ENCODE measurements at regions not wholly inside any gene's neighbourhood (a gene's known extent, or its start where the extent isn't known, plus 50 kb on each side); places are given as distances from the start of the nearest gene placed in this dataset.

GRCh38 chr4:144360146-144360793 lies 219.8 kb upstream of the GYPA start:
- no TSS peak for BruUV-seq (replicated peaks)
- CTCF ChIA-PET: no interaction called here
- intact Hi-C loops (cut with micrococcal nuclease; ENCODE audit: unreplicated experiment) (no loop called here), in situ Hi-C loops (cut with HindIII; ENCODE audit: low pct_unique_long_range_greater_than_20kb, low sequenced_read_pairs) (no loop called here)
- no peak for ATAC-seq
- no peaks in the 10 kb centered on the region for H3K9me3 ChIP-seq (ENCODE audit: control insufficient read depth, insufficient read depth, low read depth, low read length)
- POLR2A ChIA-PET: no interaction called here
- H3K27ac ChIP-seq (ENCODE audit: low read length): no peak overlapping the region
- H3K27me3 ChIP-seq (ENCODE audit: control insufficient read depth, insufficient read depth, low read length): no peaks in the 10 kb centered on the region
- no peak overlapping the region for H3K4me3 ChIP-seq (ENCODE audit: low read depth in 2 of 2, low read length in 2 of 2)
- TF ChIP-seq, protein P1, sequence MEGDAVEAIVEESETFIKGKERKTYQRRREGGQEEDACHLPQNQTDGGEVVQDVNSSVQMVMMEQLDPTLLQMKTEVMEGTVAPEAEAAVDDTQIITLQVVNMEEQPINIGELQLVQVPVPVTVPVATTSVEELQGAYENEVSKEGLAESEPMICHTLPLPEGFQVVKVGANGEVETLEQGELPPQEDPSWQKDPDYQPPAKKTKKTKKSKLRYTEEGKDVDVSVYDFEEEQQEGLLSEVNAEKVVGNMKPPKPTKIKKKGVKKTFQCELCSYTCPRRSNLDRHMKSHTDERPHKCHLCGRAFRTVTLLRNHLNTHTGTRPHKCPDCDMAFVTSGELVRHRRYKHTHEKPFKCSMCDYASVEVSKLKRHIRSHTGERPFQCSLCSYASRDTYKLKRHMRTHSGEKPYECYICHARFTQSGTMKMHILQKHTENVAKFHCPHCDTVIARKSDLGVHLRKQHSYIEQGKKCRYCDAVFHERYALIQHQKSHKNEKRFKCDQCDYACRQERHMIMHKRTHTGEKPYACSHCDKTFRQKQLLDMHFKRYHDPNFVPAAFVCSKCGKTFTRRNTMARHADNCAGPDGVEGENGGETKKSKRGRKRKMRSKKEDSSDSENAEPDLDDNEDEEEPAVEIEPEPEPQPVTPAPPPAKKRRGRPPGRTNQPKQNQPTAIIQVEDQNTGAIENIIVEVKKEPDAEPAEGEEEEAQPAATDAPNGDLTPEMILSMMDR (IDR thresholded peaks at IDR 0.05): no peak
- no peak for TF ChIP-seq SIN3A (IDR thresholded peaks at IDR 0.05; ENCODE audit: borderline replicate concordance, insufficient read depth, low read depth, low read length)
- no peak for TF ChIP-seq TCF7L2 (IDR thresholded peaks at IDR 0.05; ENCODE audit: low read depth, low read length)
- TF ChIP-seq, protein P2, sequence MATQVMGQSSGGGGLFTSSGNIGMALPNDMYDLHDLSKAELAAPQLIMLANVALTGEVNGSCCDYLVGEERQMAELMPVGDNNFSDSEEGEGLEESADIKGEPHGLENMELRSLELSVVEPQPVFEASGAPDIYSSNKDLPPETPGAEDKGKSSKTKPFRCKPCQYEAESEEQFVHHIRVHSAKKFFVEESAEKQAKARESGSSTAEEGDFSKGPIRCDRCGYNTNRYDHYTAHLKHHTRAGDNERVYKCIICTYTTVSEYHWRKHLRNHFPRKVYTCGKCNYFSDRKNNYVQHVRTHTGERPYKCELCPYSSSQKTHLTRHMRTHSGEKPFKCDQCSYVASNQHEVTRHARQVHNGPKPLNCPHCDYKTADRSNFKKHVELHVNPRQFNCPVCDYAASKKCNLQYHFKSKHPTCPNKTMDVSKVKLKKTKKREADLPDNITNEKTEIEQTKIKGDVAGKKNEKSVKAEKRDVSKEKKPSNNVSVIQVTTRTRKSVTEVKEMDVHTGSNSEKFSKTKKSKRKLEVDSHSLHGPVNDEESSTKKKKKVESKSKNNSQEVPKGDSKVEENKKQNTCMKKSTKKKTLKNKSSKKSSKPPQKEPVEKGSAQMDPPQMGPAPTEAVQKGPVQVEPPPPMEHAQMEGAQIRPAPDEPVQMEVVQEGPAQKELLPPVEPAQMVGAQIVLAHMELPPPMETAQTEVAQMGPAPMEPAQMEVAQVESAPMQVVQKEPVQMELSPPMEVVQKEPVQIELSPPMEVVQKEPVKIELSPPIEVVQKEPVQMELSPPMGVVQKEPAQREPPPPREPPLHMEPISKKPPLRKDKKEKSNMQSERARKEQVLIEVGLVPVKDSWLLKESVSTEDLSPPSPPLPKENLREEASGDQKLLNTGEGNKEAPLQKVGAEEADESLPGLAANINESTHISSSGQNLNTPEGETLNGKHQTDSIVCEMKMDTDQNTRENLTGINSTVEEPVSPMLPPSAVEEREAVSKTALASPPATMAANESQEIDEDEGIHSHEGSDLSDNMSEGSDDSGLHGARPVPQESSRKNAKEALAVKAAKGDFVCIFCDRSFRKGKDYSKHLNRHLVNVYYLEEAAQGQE (IDR thresholded peaks at IDR 0.05; ENCODE audit: insufficient read depth in 1 of 2, low read depth in 2 of 2, low read length in 1 of 2): no peak
- no peak for TF ChIP-seq POLR2AphosphoS5 (IDR thresholded peaks at IDR 0.05; ENCODE audit: low read depth, low read length)
- no peaks in the 10 kb centered on the region for H3K36me3 ChIP-seq (ENCODE audit: control insufficient read depth, insufficient read depth, low read length)
- H3K4me1 ChIP-seq (ENCODE audit: control insufficient read depth, insufficient read depth, low read length): no peaks in the 10 kb centered on the region
- no peak for DNase-seq (ENCODE audit: low read depth, low spot score)

GRCh38 chr4:144362366-144362765 lies 221.8 kb upstream of the GYPA start:
- CTCF ChIA-PET: no interaction called here

More at GRCh38 chr4:144362366-144362765, 221.8 kb upstream of the GYPA start:
- BruUV-seq (replicated peaks): no TSS peak
- ATAC-seq (no peak), DNase-seq (ENCODE audit: low read depth, low spot score) (no peak)
- in situ Hi-C loops (cut with HindIII; ENCODE audit: low pct_unique_long_range_greater_than_20kb, low sequenced_read_pairs) (no loop called here), intact Hi-C loops (cut with micrococcal nuclease; ENCODE audit: unreplicated experiment) (no loop called here)
- POLR2A ChIA-PET: no interaction called here
- Histone ChIP-seq H3K27me3 (ENCODE audit: control insufficient read depth, insufficient read depth, low read length) (no peaks in the 10 kb centered on the region), H3K27ac (ENCODE audit: low read length) (no peak overlapping the region), H3K36me3 (ENCODE audit: control insufficient read depth, insufficient read depth, low read length) (no peaks in the 10 kb centered on the region), H3K4me3 (ENCODE audit: low read depth in 2 of 2, low read length in 2 of 2) (no peak overlapping the region), H3K4me1 (ENCODE audit: control insufficient read depth, insufficient read depth, low read length) (no peaks in the 10 kb centered on the region), H3K9me3 (ENCODE audit: control insufficient read depth, insufficient read depth, low read depth, low read length) (no peaks in the 10 kb centered on the region)
- TF ChIP-seq POLR2AphosphoS5 (IDR thresholded peaks at IDR 0.05; ENCODE audit: low read depth, low read length) (no peak), TCF7L2 (IDR thresholded peaks at IDR 0.05; ENCODE audit: low read depth, low read length) (no peak), SIN3A (IDR thresholded peaks at IDR 0.05; ENCODE audit: borderline replicate concordance, insufficient read depth, low read depth, low read length) (no peak)
- TF ChIP-seq, protein P1 (IDR thresholded peaks at IDR 0.05): no peak
- TF ChIP-seq, protein P2 (IDR thresholded peaks at IDR 0.05; ENCODE audit: insufficient read depth in 1 of 2, low read depth in 2 of 2, low read length in 1 of 2): no peak
